Suprapubic skin (tissue), 4 donors: ENCODE measurements at regions not wholly inside any gene's neighbourhood (a gene's known extent, or its start where the extent isn't known, plus 50 kb on each side); places are given as distances from the start of the nearest gene placed in this dataset.

Experiments used
- EP300 ChIP-seq: sonication (generic); formaldehyde crosslinking; IDR thresholded peaks from one replicate; pipeline ENCODE4 v1.6.1; 2017; ENCODE audit warnings: antibody characterized with exemption
- POLR2A ChIP-seq, 2 donors: fragments of 450-650 bp; IDR thresholded peaks; one replicate each; pipeline ENCODE4 v1.6.1; 2017; ENCODE audit warnings: antibody characterized with exemption in 2 of 2, mild to moderate bottlenecking in 2 of 2, moderate library complexity in 2 of 2
- POLR2AphosphoS5 ChIP-seq, 3 donors: sonication (generic); formaldehyde crosslinking; IDR thresholded peaks; one replicate each; pipeline ENCODE4 v1.6.1; 2017; ENCODE audit warnings: antibody characterized with exemption in 3 of 3
- TF ChIP-seq, protein P1 (sequence below), 2 donors: fragments of 200-600 bp in 1 of 2; fragments of 450-650 bp in 1 of 2; sonication (generic) in 1 of 2; IDR thresholded peaks; one replicate each; pipeline ENCODE4 v1.5.1; 2016 to 2019; ENCODE audit warnings: antibody characterized with exemption in 2 of 2, mild to moderate bottlenecking in 1 of 2, moderate library complexity in 1 of 2

DNA sequence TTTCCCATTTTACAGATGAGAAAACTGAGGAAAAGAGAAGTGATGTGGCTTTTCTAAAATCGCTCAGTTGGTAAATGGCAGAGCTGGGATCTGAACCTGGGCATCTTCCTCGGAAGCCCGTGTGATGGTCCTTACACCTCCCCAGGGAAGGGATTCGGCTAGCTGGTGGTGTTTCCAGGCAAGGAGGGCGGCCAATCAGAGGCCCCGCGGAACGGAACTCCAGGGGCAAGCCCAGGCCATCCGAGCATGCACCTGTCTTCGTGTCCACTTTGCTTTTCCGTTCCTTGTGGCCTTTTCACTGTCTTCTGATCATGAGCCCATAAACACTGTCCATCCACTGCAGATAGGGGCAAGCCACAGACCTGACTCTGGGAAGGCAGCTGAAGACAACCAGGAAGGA is 114.8 kb upstream of the TMEM132D start:
- TF ChIP-seq, protein P1, sequence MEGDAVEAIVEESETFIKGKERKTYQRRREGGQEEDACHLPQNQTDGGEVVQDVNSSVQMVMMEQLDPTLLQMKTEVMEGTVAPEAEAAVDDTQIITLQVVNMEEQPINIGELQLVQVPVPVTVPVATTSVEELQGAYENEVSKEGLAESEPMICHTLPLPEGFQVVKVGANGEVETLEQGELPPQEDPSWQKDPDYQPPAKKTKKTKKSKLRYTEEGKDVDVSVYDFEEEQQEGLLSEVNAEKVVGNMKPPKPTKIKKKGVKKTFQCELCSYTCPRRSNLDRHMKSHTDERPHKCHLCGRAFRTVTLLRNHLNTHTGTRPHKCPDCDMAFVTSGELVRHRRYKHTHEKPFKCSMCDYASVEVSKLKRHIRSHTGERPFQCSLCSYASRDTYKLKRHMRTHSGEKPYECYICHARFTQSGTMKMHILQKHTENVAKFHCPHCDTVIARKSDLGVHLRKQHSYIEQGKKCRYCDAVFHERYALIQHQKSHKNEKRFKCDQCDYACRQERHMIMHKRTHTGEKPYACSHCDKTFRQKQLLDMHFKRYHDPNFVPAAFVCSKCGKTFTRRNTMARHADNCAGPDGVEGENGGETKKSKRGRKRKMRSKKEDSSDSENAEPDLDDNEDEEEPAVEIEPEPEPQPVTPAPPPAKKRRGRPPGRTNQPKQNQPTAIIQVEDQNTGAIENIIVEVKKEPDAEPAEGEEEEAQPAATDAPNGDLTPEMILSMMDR (IDR thresholded peaks at IDR 0.05) = no peak
- TF ChIP-seq POLR2A (IDR thresholded peaks at IDR 0.05) (no peak), POLR2AphosphoS5 (IDR thresholded peaks at IDR 0.05) (no peak), EP300 (no peak)
